ENCODE measurements at regions not wholly inside any gene's neighbourhood (a gene's known extent, or its start where the extent isn't known, plus 50 kb on each side); places are given as distances from the start of the nearest gene placed in this dataset.

- Histone ChIP-seq H3K36me3 (no peaks in the 10 kb centered on the region), H3K4me1 (no peaks in the 10 kb centered on the region), H3K27ac (no peak overlapping the region), H3K9me3 (peaks cover 0 to 3% (median 0%) of the 10 kb centered on the region in 4 donors), H3K27me3 (no peaks in the 10 kb centered on the region), H3K4me3 (no peak overlapping the region)
- TF ChIP-seq, protein P1, sequence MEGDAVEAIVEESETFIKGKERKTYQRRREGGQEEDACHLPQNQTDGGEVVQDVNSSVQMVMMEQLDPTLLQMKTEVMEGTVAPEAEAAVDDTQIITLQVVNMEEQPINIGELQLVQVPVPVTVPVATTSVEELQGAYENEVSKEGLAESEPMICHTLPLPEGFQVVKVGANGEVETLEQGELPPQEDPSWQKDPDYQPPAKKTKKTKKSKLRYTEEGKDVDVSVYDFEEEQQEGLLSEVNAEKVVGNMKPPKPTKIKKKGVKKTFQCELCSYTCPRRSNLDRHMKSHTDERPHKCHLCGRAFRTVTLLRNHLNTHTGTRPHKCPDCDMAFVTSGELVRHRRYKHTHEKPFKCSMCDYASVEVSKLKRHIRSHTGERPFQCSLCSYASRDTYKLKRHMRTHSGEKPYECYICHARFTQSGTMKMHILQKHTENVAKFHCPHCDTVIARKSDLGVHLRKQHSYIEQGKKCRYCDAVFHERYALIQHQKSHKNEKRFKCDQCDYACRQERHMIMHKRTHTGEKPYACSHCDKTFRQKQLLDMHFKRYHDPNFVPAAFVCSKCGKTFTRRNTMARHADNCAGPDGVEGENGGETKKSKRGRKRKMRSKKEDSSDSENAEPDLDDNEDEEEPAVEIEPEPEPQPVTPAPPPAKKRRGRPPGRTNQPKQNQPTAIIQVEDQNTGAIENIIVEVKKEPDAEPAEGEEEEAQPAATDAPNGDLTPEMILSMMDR (IDR thresholded peaks at IDR 0.05) = no peak
- TF ChIP-seq POLR2AphosphoS5 (IDR thresholded peaks at IDR 0.05) (no peak), POLR2A (IDR thresholded peaks at IDR 0.05) (no peak), EP300 (IDR thresholded peaks at IDR 0.05) (no peak)
- DNase-seq (no peak), ATAC-seq (ENCODE audit: low FRiP score in 2 of 2) (no peak)
- WGBS, 2 donors = 83% methylated on average over 3 of the region's 3 CpGs
Observed at GRCh38 chr1:191255354-191256054, 777.8 kb upstream of the BRINP3 start.

GRCh38 chr1:191256917-191257316 is 779.3 kb upstream of the BRINP3 start:
- Histone ChIP-seq H3K4me3 (no peak overlapping the region), H3K36me3 (no peaks in the 10 kb centered on the region), H3K27ac (no peak overlapping the region), H3K27me3 (no peaks in the 10 kb centered on the region), H3K4me1 (no peaks in the 10 kb centered on the region), H3K9me3 (no peaks in the 10 kb centered on the region)
- ATAC-seq (ENCODE audit: low FRiP score in 2 of 2) (no peak), DNase-seq (no peak)
- TF ChIP-seq, protein P1 (IDR thresholded peaks at IDR 0.05) = no peak
- no peak for TF ChIP-seq POLR2A (IDR thresholded peaks at IDR 0.05)
- TF ChIP-seq EP300 (IDR thresholded peaks at IDR 0.05) = no peak
- no peak for TF ChIP-seq POLR2AphosphoS5 (IDR thresholded peaks at IDR 0.05)
- 86 to 89% methylated on average over 1 of the region's 1 CpG for WGBS, 2 donors

GRCh38 chr1:191260056-191260455 is 782.4 kb upstream of the BRINP3 start:
- no peaks in the 10 kb centered on the region for H3K4me1 ChIP-seq
- H3K27me3 ChIP-seq = no peaks in the 10 kb centered on the region
- no peak for DNase-seq
- TF ChIP-seq POLR2A (IDR thresholded peaks at IDR 0.05) = no peak
- no peak for TF ChIP-seq EP300 (IDR thresholded peaks at IDR 0.05)
- TF ChIP-seq, protein P1 (IDR thresholded peaks at IDR 0.05) = no peak
- no peak for TF ChIP-seq POLR2AphosphoS5 (IDR thresholded peaks at IDR 0.05)
- no peak overlapping the region for H3K4me3 ChIP-seq
- WGBS, 2 donors = 24 to 44% methylated on average over 1 of the region's 1 CpG
- no peak overlapping the region for H3K27ac ChIP-seq
- no peaks in the 10 kb centered on the region for H3K36me3 ChIP-seq
- H3K9me3 ChIP-seq = no peaks in the 10 kb centered on the region
- no peak for ATAC-seq (ENCODE audit: low FRiP score in 2 of 2)

DNA sequence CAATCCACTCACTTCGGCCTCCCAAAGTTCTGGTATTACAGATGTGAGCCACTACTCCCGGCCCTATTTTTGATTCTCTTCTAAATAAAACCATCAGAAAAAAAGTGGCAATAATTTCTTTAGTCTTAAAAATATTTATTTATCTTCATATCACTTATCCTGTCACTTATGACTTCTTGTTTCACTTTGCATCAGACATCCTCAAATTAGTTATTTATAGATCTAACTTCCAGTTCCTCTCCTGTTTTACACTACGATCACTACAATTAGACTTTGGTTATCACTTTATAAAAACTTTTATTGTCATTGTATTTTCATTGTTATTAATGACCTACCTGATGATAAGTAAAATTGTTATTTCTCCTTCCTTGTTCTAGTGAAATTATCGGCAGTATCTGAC is 783.4 kb upstream of the BRINP3 start:
- DNase-seq (no peak), ATAC-seq (ENCODE audit: low FRiP score in 2 of 2) (no peak)
- no peaks in the 10 kb centered on the region for H3K4me1 ChIP-seq
- H3K4me3 ChIP-seq = no peak overlapping the region
- H3K9me3 ChIP-seq = no peaks in the 10 kb centered on the region
- no peaks in the 10 kb centered on the region for H3K27me3 ChIP-seq
- H3K27ac ChIP-seq = no peak overlapping the region
- TF ChIP-seq POLR2A (IDR thresholded peaks at IDR 0.05) = no peak
- no peak for TF ChIP-seq POLR2AphosphoS5 (IDR thresholded peaks at IDR 0.05)
- TF ChIP-seq, protein P1 (IDR thresholded peaks at IDR 0.05) = no peak
- no peak for TF ChIP-seq EP300 (IDR thresholded peaks at IDR 0.05)
- 72 to 76% methylated on average over 4 of the region's 4 CpGs for WGBS, 2 donors
- H3K36me3 ChIP-seq = no peaks in the 10 kb centered on the region

GRCh38 chr1:191279266-191279800 is 801.7 kb upstream of the BRINP3 start:
- ATAC-seq (ENCODE audit: low FRiP score in 2 of 2) = no peak
- Histone ChIP-seq H3K4me3 (no peak overlapping the region), H3K27me3 (no peaks in the 10 kb centered on the region), H3K27ac (no peak overlapping the region), H3K36me3 (no peaks in the 10 kb centered on the region), H3K4me1 (no peaks in the 10 kb centered on the region), H3K9me3 (peaks cover 0 to 10% (median 4%) of the 10 kb centered on the region in 4 donors)
- WGBS, 2 donors = 84 to 86% methylated on average over 2 of the region's 2 CpGs
- no peak for DNase-seq
- TF ChIP-seq POLR2A (IDR thresholded peaks at IDR 0.05) (no peak), POLR2AphosphoS5 (IDR thresholded peaks at IDR 0.05) (no peak)

All from upper lobe of left lung (tissue), 6 donors.